ENCODE measurements at regions not wholly inside any gene's neighbourhood (a gene's known extent, or its start where the extent isn't known, plus 50 kb on each side); places are given as distances from the start of the nearest gene placed in this dataset.

- TF ChIP-seq, protein P1, sequence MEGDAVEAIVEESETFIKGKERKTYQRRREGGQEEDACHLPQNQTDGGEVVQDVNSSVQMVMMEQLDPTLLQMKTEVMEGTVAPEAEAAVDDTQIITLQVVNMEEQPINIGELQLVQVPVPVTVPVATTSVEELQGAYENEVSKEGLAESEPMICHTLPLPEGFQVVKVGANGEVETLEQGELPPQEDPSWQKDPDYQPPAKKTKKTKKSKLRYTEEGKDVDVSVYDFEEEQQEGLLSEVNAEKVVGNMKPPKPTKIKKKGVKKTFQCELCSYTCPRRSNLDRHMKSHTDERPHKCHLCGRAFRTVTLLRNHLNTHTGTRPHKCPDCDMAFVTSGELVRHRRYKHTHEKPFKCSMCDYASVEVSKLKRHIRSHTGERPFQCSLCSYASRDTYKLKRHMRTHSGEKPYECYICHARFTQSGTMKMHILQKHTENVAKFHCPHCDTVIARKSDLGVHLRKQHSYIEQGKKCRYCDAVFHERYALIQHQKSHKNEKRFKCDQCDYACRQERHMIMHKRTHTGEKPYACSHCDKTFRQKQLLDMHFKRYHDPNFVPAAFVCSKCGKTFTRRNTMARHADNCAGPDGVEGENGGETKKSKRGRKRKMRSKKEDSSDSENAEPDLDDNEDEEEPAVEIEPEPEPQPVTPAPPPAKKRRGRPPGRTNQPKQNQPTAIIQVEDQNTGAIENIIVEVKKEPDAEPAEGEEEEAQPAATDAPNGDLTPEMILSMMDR (IDR thresholded peaks at IDR 0.05): no peak
- TF ChIP-seq POLR2A (IDR thresholded peaks at IDR 0.05): no peak
These were observed 562.4 kb upstream of the ZFP42 start for GRCh38 chr4:187433141-187433540.
